ENCODE measurements at regions not wholly inside any gene's neighbourhood (a gene's known extent, or its start where the extent isn't known, plus 50 kb on each side); places are given as distances from the start of the nearest gene placed in this dataset.

GRCh38 chr9:74333384-74334032 is 163.6 kb upstream of the RORB start:
- TF ChIP-seq CTCF (IDR thresholded peaks at IDR 0.05), result no peak
- TF ChIP-seq POLR2A (IDR thresholded peaks at IDR 0.05), result no peak

Data from heart left ventricle (tissue), 13 donors.